Prostate gland (tissue), 2 donors: ENCODE measurements at regions not wholly inside any gene's neighbourhood (a gene's known extent, or its start where the extent isn't known, plus 50 kb on each side); places are given as distances from the start of the nearest gene placed in this dataset.

ENCODE experiments used
- DNase-seq: peaks from one replicate; pipeline ENCODE4 v3.0.0-alpha.2; 2019; ENCODE audit warnings: low spot score
- H3K27ac ChIP-seq, 2 donors: fragments of 200-600 bp; sonication (generic); 2 replicates each; pipeline ENCODE4 v1.5.1; 2017 to 2019
- H3K27me3 ChIP-seq: fragments of 200-600 bp; sonication (generic); replicated peaks from 2 replicates; pipeline ENCODE4 v1.5.1; 2019; ENCODE audit not compliant: insufficient read depth
- H3K36me3 ChIP-seq, 2 donors: fragments of 200-600 bp; sonication (generic); 1 replicate in 1 of 2; 2 replicates in 1 of 2; pipeline versions ENCODE4 v1.5.1 to v1.8.1; 2017 to 2019
- H3K4me1 ChIP-seq: fragments of 200-600 bp; sonication (generic); replicated peaks from 2 replicates; pipeline ENCODE4 v1.5.1; 2019
- H3K4me3 ChIP-seq, 2 donors: fragments of 200-600 bp; sonication (generic); 2 replicates each; pipeline ENCODE4 v1.5.1; 2017 to 2019
- H3K9me3 ChIP-seq: fragments of 200-600 bp; sonication (generic); 2 replicates; pipeline ENCODE4 v1.5.1; 2017
- POLR2A ChIP-seq: fragments of 450-650 bp; IDR thresholded peaks from one replicate; pipeline ENCODE4 v1.6.1; 2016; ENCODE audit warnings: antibody characterized with exemption, mild to moderate bottlenecking
- POLR2AphosphoS5 ChIP-seq: sonication (generic); formaldehyde crosslinking; IDR thresholded peaks from one replicate; pipeline ENCODE4 v1.6.1; 2017; ENCODE audit warnings: antibody characterized with exemption
- WGBS: methylation state at CpG from one replicate; pipeline ENCODE4 v1.1.5; 2018; 5-methylcytosine and 5-hydroxymethylcytosine counted together
- intact Hi-C: fragments of 100-400 bp; cut with DNase I; formaldehyde crosslinking; loops from one replicate; pipeline ENCODE4 v1.14.2; 2022
- TF ChIP-seq, protein P1 (sequence below), 4 experiments: fragments of 200-600 bp in 2 of 4; fragments of 450-650 bp in 2 of 4; sonication (generic) in 2 of 4; IDR thresholded peaks; 1 replicate in 3 of 4; 2 replicates in 1 of 4; pipeline ENCODE4 v1.5.1; 2016 to 2019; ENCODE audit warnings: antibody characterized with exemption in 4 of 4, mild to moderate bottlenecking in 2 of 4, moderate library complexity in 2 of 4

DNA sequence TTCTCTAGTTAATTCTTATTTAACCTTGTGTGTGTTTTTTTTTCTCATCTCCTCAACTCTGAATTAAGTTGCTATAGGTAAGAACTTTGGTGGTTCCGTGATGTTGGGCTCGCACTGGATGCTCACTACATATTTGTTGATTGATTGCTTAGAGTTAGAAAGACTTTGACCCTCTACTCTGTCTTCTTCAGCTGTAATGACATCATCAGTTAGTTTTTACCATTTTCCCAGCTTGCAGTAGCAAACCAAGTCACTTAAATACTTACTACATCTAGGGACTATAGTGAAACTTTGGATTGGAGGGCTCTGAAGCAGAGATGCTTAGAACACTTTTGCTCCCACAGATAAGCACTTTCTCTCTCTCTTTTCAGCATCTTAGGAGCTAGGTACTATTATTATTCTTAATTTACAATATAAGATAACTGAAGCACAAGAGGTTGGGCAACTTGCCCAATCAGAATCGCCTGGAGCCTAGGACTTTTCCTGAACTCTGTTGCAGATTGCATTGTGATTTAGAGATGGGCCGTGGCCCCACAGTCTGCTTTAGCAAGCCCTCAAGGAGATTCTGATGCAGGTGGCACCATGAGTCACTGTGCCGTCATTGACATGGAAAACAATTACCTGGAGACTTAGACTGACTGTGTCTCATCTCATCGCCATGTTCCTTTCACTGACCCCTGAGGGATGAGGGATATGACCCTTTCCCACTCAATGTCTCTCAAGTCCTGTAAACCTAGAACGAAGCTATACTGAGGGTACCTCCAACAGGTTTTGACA is 471.9 kb upstream of the PODXL start:
- no peak overlapping the region for H3K27ac ChIP-seq
- H3K9me3 ChIP-seq = no peaks in the 10 kb centered on the region
- intact Hi-C loops = no loop called here
- peaks cover 6% of the 10 kb centered on the region for H3K4me1 ChIP-seq
- TF ChIP-seq POLR2AphosphoS5 (no peak), POLR2A (no peak)
- TF ChIP-seq, protein P1, sequence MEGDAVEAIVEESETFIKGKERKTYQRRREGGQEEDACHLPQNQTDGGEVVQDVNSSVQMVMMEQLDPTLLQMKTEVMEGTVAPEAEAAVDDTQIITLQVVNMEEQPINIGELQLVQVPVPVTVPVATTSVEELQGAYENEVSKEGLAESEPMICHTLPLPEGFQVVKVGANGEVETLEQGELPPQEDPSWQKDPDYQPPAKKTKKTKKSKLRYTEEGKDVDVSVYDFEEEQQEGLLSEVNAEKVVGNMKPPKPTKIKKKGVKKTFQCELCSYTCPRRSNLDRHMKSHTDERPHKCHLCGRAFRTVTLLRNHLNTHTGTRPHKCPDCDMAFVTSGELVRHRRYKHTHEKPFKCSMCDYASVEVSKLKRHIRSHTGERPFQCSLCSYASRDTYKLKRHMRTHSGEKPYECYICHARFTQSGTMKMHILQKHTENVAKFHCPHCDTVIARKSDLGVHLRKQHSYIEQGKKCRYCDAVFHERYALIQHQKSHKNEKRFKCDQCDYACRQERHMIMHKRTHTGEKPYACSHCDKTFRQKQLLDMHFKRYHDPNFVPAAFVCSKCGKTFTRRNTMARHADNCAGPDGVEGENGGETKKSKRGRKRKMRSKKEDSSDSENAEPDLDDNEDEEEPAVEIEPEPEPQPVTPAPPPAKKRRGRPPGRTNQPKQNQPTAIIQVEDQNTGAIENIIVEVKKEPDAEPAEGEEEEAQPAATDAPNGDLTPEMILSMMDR (IDR thresholded peaks at IDR 0.05) = no peak
- WGBS = 75% methylated on average over 7 of the region's 7 CpGs
- no peak for DNase-seq
- H3K4me3 ChIP-seq = no peak overlapping the region
- H3K36me3 ChIP-seq = no peaks in the 10 kb centered on the region
- no peaks in the 10 kb centered on the region for H3K27me3 ChIP-seq

DNA sequence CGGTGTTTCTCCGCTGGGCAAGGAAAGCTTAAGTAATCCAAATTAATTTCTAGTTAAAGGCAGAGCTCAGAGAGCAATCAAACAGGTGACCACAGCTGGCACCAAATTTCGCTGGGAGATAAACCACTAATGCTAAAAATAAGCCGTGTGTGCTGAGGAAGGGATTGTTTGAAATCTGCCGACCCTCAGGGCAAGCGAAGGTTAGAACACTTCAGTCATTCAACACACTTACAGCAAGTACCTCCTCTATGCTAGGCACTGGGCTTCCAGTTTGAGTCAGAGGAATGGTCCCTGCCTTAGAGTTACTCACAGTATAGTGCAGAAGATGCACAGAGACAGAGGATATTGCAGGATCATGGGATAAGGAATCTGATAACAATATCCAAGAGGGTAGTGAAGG is 467.9 kb upstream of the PODXL start:
- no peak overlapping the region for H3K27ac ChIP-seq
- H3K27me3 ChIP-seq = no peaks in the 10 kb centered on the region
- 62% methylated on average over 6 of the region's 6 CpGs for WGBS
- no peaks in the 10 kb centered on the region for H3K4me1 ChIP-seq
- no peaks in the 10 kb centered on the region for H3K9me3 ChIP-seq
- intact Hi-C loops = no loop called here
- TF ChIP-seq, protein P1 (IDR thresholded peaks at IDR 0.05) = no peak
- no peak for TF ChIP-seq POLR2A
- no peak for TF ChIP-seq POLR2AphosphoS5
- H3K36me3 ChIP-seq = no peaks in the 10 kb centered on the region
- DNase-seq = no peak
- H3K4me3 ChIP-seq = no peak overlapping the region

DNA sequence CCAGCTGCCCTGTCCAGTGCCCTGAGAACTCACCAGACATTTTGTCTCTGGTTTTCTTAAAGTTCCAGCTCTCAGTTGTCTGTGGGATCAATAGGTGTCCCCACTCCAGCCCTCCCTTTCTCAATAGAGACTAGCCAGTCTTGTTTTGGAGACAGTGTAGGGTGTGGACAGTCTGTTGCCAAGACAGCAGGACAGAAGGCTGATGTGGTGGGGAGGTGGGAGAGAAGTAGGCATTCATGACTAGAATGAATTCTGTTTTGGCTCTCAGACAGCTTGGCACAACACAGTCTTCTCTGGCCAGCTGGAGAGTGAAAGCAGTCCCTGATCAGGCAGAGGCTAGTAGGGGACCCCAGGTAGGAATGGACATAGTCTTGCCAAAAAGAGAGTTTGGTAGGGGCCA is 467.0 kb upstream of the PODXL start:
- no peak for DNase-seq
- no peak for TF ChIP-seq POLR2AphosphoS5
- TF ChIP-seq, protein P1 (IDR thresholded peaks at IDR 0.05) = no peak
- TF ChIP-seq POLR2A = no peak
- H3K27ac ChIP-seq = no peak overlapping the region
- no peaks in the 10 kb centered on the region for H3K4me1 ChIP-seq
- intact Hi-C loops = no loop called here
- no peaks in the 10 kb centered on the region for H3K27me3 ChIP-seq
- no peaks in the 10 kb centered on the region for H3K9me3 ChIP-seq
- no peaks in the 10 kb centered on the region for H3K36me3 ChIP-seq
- H3K4me3 ChIP-seq = no peak overlapping the region

DNA sequence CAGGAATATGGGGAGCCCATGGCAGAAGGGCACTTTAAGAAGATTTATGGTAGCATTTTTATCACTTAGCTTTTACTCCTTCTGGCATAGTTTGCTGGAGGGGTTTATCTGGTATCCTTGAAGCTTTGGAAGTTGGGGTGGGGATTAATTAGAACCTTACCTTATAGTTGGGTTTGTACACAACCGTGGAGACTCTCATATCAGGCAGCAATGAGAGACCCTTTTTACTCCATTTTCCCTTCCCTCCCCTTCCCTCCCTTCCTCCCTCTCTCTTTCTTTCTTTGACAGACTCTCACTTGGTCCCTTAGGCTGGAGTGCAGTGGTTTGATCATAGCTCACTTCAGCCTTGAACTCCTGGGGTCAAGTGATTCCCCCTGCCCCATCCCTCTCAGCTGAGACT is 465.8 kb upstream of the PODXL start:
- TF ChIP-seq, protein P1 (IDR thresholded peaks at IDR 0.05) = no peak
- no peak for TF ChIP-seq POLR2A
- TF ChIP-seq POLR2AphosphoS5 = no peak
- DNase-seq = no peak
- WGBS = 60% methylated on average over 1 of the region's 1 CpG
- Histone ChIP-seq H3K4me3 (no peak overlapping the region), H3K4me1 (no peaks in the 10 kb centered on the region), H3K9me3 (no peaks in the 10 kb centered on the region), H3K27ac (no peak overlapping the region), H3K36me3 (no peaks in the 10 kb centered on the region), H3K27me3 (no peaks in the 10 kb centered on the region)
- intact Hi-C loops = no loop called here

DNA sequence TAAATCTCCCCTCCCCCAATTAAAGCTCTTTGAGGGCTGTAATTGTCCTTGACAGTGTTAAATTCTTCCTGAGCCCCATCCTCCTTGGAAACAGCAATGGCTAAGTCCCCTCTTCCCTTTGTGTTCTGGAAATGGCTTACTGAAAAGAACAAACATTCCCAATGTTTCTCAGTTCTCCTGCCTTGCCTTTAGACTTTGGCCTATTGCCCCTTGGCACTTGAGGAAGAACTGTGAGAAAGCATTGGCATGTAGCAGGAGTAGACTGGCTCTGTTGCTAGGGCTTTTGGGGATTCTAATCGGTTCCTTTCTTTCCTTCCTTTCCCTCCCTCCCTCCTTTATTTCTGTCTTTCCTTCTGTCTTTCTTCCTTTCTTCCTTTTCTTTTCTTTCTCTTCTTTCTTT is 463.3 kb upstream of the PODXL start:
- intact Hi-C loops = no loop called here
- TF ChIP-seq, protein P1 (IDR thresholded peaks at IDR 0.05) = no peak
- TF ChIP-seq POLR2AphosphoS5 = no peak
- TF ChIP-seq POLR2A = no peak
- no peak for DNase-seq
- H3K4me1 ChIP-seq = no peaks in the 10 kb centered on the region
- H3K36me3 ChIP-seq = no peaks in the 10 kb centered on the region
- H3K27me3 ChIP-seq = no peaks in the 10 kb centered on the region
- no peak overlapping the region for H3K27ac ChIP-seq
- WGBS = 63% methylated on average over 1 of the region's 1 CpG
- H3K4me3 ChIP-seq = no peak overlapping the region
- H3K9me3 ChIP-seq = no peaks in the 10 kb centered on the region
